Progenitor cell of endocrine pancreas (in vitro differentiated cells): ENCODE measurements at regions not wholly inside any gene's neighbourhood (a gene's known extent, or its start where the extent isn't known, plus 50 kb on each side); places are given as distances from the start of the nearest gene placed in this dataset.

ENCODE experiments used
- DNase-seq: peaks from one replicate; pipeline ENCODE4 v3.0.0; 2021; ENCODE audit warnings: low spot score; ENCODE audit not compliant: unreplicated experiment
- H3K27ac Mint-ChIP-seq: 2 replicates; pipeline ENCODE4 v1.8.0; 2021; ENCODE audit warnings: mild to moderate bottlenecking, moderate library complexity, mixed read lengths
- H3K27me3 Mint-ChIP-seq: 2 replicates; pipeline ENCODE4 v1.8.0; 2021; ENCODE audit warnings: mixed read lengths
- H3K36me3 Mint-ChIP-seq: 2 replicates; pipeline ENCODE4 v1.8.0; 2022; ENCODE audit warnings: mixed read lengths; ENCODE audit not compliant: insufficient read depth
- H3K4me1 Mint-ChIP-seq: 2 replicates; pipeline ENCODE4 v1.8.0; 2021; ENCODE audit warnings: low read depth, mixed read lengths
- H3K4me3 Mint-ChIP-seq: 2 replicates; pipeline ENCODE4 v1.8.0; 2021; ENCODE audit warnings: low read depth, mild to moderate bottlenecking, moderate library complexity, mixed read lengths
- H3K9me3 Mint-ChIP-seq: 2 replicates; pipeline ENCODE4 v1.8.0; 2021; ENCODE audit warnings: low read depth, mixed read lengths
- TF ChIP-seq, protein P1 (sequence below): fragments of 200-600 bp; sonication (generic); IDR thresholded peaks from one replicate; pipeline ENCODE4 v1.5.0; 2021; ENCODE audit warnings: antibody characterized with exemption, mild to moderate bottlenecking; ENCODE audit not compliant: unreplicated experiment

DNA sequence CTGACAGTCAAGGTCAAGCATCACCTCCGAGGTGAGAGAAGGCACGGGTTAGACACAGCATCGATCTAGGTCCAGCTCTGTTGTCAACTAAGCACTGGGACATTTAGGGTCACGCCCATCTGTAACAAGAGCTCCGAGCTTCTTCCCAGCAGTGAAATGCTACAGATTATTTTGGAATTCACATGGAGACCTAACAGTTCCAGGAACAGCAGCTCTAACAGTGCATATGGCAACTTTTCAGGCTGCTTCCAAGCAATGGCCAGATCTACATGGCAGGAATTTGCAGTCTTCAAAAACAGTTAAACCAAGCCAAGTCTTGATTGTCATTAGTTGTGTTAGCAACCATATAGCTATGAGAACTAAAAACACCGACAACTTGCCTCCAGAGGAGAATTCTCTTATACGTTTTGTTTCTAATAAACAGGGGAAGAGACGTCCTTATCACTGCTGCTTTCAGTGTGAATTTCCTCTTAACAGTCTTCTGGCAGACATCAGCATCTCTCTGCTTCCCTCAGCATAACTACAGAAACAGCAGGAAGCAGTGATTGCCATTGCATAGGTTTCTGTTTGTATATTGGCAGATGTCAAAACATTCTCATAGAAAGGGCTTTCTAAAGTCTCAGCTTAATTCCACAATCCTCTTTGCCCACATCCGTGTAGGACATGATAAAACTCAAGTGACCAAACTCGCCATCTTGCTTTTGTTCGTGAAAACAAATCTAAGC is 242.1 kb upstream of the DAPK1 start:
- TF ChIP-seq, protein P1, sequence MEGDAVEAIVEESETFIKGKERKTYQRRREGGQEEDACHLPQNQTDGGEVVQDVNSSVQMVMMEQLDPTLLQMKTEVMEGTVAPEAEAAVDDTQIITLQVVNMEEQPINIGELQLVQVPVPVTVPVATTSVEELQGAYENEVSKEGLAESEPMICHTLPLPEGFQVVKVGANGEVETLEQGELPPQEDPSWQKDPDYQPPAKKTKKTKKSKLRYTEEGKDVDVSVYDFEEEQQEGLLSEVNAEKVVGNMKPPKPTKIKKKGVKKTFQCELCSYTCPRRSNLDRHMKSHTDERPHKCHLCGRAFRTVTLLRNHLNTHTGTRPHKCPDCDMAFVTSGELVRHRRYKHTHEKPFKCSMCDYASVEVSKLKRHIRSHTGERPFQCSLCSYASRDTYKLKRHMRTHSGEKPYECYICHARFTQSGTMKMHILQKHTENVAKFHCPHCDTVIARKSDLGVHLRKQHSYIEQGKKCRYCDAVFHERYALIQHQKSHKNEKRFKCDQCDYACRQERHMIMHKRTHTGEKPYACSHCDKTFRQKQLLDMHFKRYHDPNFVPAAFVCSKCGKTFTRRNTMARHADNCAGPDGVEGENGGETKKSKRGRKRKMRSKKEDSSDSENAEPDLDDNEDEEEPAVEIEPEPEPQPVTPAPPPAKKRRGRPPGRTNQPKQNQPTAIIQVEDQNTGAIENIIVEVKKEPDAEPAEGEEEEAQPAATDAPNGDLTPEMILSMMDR, result no peak
- no peaks in the 10 kb centered on the region for H3K4me1 Mint-ChIP-seq
- no peak for DNase-seq
- H3K4me3 Mint-ChIP-seq, result no peak overlapping the region
- no peak overlapping the region for H3K27ac Mint-ChIP-seq
- H3K27me3 Mint-ChIP-seq, result peaks cover 17% of the 10 kb centered on the region
- H3K36me3 Mint-ChIP-seq, result no peaks in the 10 kb centered on the region
- H3K9me3 Mint-ChIP-seq, result no peaks in the 10 kb centered on the region

DNA sequence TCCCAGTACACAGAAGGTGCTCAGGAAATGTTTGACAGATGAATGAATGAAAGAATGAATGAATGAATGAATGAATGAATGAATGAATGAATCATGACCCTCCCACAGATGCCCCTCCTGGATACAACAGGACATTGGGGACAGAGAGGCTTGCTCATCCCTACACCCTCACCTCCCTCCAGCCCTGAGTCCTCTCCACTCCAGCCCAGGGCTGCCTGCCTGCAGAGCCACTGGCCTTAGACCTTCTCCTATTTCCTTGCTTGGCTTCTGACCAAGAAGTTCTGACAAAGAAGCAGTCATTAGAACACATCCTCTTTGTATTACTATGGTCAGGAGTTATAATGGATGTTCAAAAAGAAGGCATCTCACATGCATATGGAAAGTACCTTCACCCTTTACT is 240.7 kb upstream of the DAPK1 start:
- peaks cover 17% of the 10 kb centered on the region for H3K27me3 Mint-ChIP-seq
- TF ChIP-seq, protein P1, result no peak
- H3K9me3 Mint-ChIP-seq, result no peaks in the 10 kb centered on the region
- no peaks in the 10 kb centered on the region for H3K4me1 Mint-ChIP-seq
- no peak overlapping the region for H3K27ac Mint-ChIP-seq
- no peak overlapping the region for H3K4me3 Mint-ChIP-seq
- H3K36me3 Mint-ChIP-seq, result no peaks in the 10 kb centered on the region
- DNase-seq, result no peak

DNA sequence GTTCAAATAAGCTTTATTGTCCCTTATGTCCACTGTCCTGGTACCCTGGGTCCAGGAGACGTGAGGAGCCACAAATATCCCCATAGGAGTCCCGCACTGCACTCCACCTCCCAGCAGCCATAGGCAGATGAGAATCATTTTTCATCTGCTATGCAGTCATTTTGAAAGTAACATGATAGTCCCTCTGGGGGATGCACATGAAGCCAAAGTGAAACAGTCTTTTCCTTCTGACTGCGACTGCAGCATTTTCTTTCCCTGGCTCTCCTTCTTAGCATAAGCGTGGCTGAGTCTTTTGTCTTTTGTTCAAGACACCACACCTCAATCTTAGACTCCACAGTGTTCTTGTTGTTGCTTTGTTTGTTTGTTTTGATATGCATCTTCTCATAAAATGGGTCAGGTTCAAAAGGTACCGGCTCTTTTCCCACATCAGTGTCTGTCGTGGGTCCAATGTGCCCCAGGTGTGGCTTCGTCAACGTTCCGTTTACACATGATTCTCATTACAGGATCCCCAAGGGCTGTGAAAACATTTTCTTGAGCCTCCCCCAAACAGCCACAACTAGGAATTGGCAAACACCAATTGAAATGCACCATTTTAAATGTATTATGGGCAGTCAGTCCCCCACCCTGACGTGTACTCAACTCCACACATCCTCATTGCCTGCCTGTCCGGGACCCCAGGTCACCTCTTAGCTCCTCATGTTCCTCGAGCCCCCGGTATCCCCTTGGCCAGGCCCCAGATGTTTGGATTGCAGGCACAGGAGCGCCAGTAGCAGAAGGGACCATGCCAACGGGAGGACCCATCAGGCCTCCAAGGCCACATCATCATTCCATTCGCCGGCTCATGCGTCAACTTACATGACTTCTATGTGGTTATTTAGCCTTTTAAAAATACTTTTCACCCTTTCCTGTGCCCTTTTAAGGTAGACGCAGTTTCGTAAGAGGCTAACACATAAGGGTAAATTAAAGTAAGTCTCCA is 237.8 kb upstream of the DAPK1 start:
- TF ChIP-seq, protein P1, result no peak
- H3K27ac Mint-ChIP-seq, result no peak overlapping the region
- no peak overlapping the region for H3K4me3 Mint-ChIP-seq

DNA sequence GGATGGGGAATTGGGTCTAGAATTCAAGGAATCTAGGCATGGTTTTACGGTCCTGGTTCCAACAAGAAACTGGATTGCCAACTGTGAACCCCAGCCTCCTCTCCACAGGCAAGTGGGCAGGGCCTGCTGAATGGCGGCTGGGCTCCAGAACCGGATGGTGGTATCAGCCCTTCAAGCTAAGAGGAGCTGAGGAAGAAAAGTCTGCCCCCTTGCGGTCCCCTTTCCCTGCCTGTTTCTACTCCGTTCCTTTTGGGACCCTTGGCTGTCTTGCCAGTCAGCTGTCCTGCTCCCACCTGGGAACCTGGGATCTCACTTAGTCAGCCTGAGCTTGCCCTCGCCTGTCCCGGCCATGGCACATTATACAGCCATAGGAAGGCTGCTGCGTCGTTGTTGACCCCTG is 234.4 kb upstream of the DAPK1 start:
- no peaks in the 10 kb centered on the region for H3K36me3 Mint-ChIP-seq
- H3K27me3 Mint-ChIP-seq, result peaks cover 13% of the 10 kb centered on the region
- no peak overlapping the region for H3K4me3 Mint-ChIP-seq
- no peaks in the 10 kb centered on the region for H3K4me1 Mint-ChIP-seq
- DNase-seq, result no peak
- no peak overlapping the region for H3K27ac Mint-ChIP-seq
- TF ChIP-seq, protein P1, result no peak
- H3K9me3 Mint-ChIP-seq, result no peaks in the 10 kb centered on the region

More for the DNA sequence above, 237.8 kb upstream of the DAPK1 start:
- H3K4me1 Mint-ChIP-seq, result no peaks in the 10 kb centered on the region
- H3K36me3 Mint-ChIP-seq, result no peaks in the 10 kb centered on the region
- DNase-seq, result no peak
- peaks cover 13% of the 10 kb centered on the region for H3K27me3 Mint-ChIP-seq
- no peaks in the 10 kb centered on the region for H3K9me3 Mint-ChIP-seq

DNA sequence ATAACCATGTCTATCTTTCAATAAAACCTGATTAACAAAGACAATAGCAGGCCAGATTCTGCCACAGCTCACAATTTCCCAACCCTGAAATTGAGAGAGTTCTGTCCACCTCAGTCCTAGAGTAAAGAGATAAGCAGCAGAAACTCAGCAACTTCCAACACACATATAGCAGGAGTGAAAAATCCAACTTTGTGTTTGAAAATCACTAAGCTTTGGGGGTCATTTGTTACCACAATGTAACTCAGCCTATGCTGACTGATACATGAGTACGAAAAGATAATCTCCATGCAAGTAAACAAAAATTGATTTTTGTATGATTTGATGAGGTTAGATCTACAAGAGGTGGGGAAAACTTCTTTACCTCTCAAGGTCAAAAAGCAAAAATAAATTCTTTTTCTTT is 231.0 kb upstream of the DAPK1 start:
- no peak overlapping the region for H3K27ac Mint-ChIP-seq
- peaks cover 24% of the 10 kb centered on the region for H3K27me3 Mint-ChIP-seq
- TF ChIP-seq, protein P1, result no peak
- no peak overlapping the region for H3K4me3 Mint-ChIP-seq
- H3K36me3 Mint-ChIP-seq, result no peaks in the 10 kb centered on the region
- H3K9me3 Mint-ChIP-seq, result no peaks in the 10 kb centered on the region
- DNase-seq, result no peak
- peaks cover 3% of the 10 kb centered on the region for H3K4me1 Mint-ChIP-seq
